Activated CD8-positive, alpha-beta T cell treated with anti-CD3 and anti-CD28 coated beads for 36 hours (primary cell): ENCODE measurements at regions not wholly inside any gene's neighbourhood (a gene's known extent, or its start where the extent isn't known, plus 50 kb on each side); places are given as distances from the start of the nearest gene placed in this dataset.

Experiments
- ATAC-seq: fragments of 200-7000 bp; cut with Tn5 transposase; one replicate; pipeline ENCODE4 v1.10.0; 2021; ENCODE audit warnings: mild to moderate bottlenecking, moderate library complexity
- CTCF ChIA-PET: fragments of 350-600 bp; sonication (Branson Sonifier 250); formaldehyde crosslinking; loops from one replicate; lab custom pipeline; 2021; ENCODE audit warnings: antibody characterized with exemption; lab: Charles Lee
- POLR2A ChIA-PET: fragments of 350-600 bp; sonication (Branson Sonifier 250); formaldehyde crosslinking; loops from one replicate; lab custom pipeline; 2021; ENCODE audit warnings: antibody characterized with exemption; lab: Charles Lee
- DNase-seq: peaks from one replicate; pipeline ENCODE4 v3.0.0-alpha.2; 2020
- H3K27ac Mint-ChIP-seq: one replicate; pipeline ENCODE4 v1.8.0; 2021; ENCODE audit warnings: mild to moderate bottlenecking, mixed read lengths
- H3K27me3 Mint-ChIP-seq: one replicate; pipeline ENCODE4 v1.8.0; 2021; ENCODE audit warnings: mixed read lengths
- H3K36me3 Mint-ChIP-seq: one replicate; pipeline ENCODE4 v1.8.0; 2021; ENCODE audit warnings: low read depth, mixed read lengths
- H3K4me1 Mint-ChIP-seq: one replicate; pipeline ENCODE4 v1.8.0; 2021; ENCODE audit warnings: low read depth, mixed read lengths
- H3K4me3 Mint-ChIP-seq: one replicate; pipeline ENCODE4 v1.8.0; 2021; ENCODE audit warnings: mild to moderate bottlenecking, moderate library complexity, mixed read lengths
- H3K9me3 Mint-ChIP-seq: one replicate; pipeline ENCODE4 v1.8.0; 2021; ENCODE audit warnings: mixed read lengths
- CTCF ChIP-seq: fragments of 200-600 bp; IDR thresholded peaks from one replicate; pipeline ENCODE4 v1.8.0; 2022; ENCODE audit warnings: antibody characterized with exemption, mild to moderate bottlenecking
- intact Hi-C: fragments of 100-400 bp; cut with micrococcal nuclease; formaldehyde crosslinking; loops from one replicate; pipeline ENCODE4 v1.10.0; 2022

DNA sequence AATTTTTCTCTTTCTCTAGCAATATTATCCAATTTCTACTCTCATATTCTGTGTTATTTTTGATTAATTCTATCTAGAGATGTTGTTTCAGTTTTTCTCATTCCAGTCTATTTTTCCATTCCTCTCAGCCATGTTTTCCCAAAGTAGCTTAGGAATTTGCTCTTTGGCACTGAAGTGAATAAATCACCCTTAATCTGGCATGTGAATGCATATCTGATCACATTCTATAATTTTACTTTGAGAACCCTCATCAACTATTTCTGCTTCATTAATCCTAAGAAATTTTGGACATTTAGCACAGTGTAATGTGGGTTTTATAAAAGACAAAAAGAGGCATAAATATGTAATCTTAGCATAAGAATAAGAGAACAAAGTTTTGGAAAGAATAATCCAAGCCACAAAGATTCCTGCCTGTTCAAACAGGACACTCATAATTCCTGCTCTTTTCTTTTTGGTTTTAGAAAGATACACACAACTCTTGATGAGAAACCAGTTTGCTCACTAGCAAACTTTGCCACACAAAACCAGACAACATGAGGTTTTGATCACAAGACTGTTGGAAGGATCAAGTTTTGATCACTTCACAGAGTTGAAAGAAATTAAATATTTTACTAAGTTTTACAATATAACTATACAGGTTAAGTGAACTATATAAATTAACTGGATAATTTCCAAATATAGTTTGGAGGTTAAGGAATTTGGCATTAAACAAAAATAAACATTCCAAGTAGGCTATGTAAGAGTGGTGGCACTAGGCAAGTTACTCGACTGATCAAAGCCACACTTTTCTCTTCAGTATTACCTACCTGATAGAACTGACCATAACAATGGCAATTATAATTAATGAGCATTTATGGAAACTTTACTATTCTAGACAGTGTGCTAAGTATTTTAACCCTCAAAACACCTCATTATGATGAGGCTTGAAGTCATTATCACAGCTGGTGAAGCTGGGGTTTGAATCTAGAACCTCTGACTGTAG lies 226.6 kb upstream of the TMTC1 start:
- Mint-ChIP-seq H3K4me3 (no peak overlapping the region), H3K36me3 (no peaks in the 10 kb centered on the region), H3K27me3 (no peaks in the 10 kb centered on the region), H3K27ac (no peak overlapping the region), H3K9me3 (no peaks in the 10 kb centered on the region), H3K4me1 (no peaks in the 10 kb centered on the region)
- ATAC-seq = no peak
- intact Hi-C loops = no loop called here
- ChIA-PET CTCF (no interaction called here), POLR2A (no interaction called here)
- DNase-seq = no peak
- no peak for TF ChIP-seq CTCF

GRCh38 chr12:30006021-30006420 lies 222.3 kb upstream of the TMTC1 start:
- CTCF ChIA-PET = no interaction called here
- H3K4me3 Mint-ChIP-seq = no peak overlapping the region
- no peak for DNase-seq
- no peak for TF ChIP-seq CTCF
- POLR2A ChIA-PET = no interaction called here
- no peaks in the 10 kb centered on the region for H3K27me3 Mint-ChIP-seq
- H3K9me3 Mint-ChIP-seq = no peaks in the 10 kb centered on the region
- H3K4me1 Mint-ChIP-seq = no peaks in the 10 kb centered on the region
- no peak overlapping the region for H3K27ac Mint-ChIP-seq
- intact Hi-C loops = no loop called here
- no peaks in the 10 kb centered on the region for H3K36me3 Mint-ChIP-seq
- ATAC-seq = no peak

DNA sequence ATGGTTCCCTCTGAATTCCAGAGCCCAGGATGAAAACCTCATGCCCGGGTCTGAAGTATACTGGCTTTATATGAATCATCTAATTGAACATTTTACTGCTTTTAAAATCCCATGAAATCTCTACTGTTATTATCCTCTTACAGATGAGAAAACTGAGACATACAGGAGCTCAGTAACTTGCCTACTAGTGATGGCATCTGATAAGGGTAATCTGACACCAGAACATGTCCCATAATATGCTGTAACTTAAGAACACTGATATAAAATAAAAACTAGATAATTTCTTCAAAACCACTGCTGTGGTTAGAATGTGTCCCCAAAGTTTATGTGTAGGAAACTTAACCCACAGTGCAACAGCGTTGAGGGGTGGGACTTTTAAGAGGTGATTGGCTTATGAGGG lies 219.6 kb upstream of the TMTC1 start:
- Mint-ChIP-seq H3K27ac (no peak overlapping the region), H3K4me1 (no peaks in the 10 kb centered on the region), H3K4me3 (no peak overlapping the region), H3K36me3 (no peaks in the 10 kb centered on the region), H3K9me3 (no peaks in the 10 kb centered on the region), H3K27me3 (no peaks in the 10 kb centered on the region)
- DNase-seq (no peak), ATAC-seq (no peak)
- ChIA-PET CTCF (no interaction called here), POLR2A (no interaction called here)
- intact Hi-C loops = no loop called here
- TF ChIP-seq CTCF = no peak

DNA sequence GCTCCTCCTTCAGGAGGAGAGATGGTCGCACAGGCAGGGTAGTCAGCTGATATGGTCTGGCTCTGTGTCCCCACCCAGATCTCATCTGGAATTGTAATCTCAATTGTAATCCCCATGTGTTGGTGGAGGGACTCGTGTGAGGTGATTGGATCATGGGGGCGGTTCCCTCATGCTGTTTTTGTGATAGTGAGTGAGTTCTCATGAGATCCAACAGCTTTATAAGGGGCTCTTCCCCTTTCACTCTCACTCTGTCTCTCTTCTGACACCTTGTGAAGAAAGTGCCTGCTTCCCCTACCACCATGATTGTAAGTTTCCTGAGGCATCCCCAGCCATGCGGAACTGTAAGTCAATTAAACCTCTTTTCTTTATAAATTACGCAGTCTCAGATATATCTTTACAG lies 218.9 kb upstream of the TMTC1 start:
- no peaks in the 10 kb centered on the region for H3K27me3 Mint-ChIP-seq
- no peak for DNase-seq
- ChIA-PET POLR2A (no interaction called here), CTCF (no interaction called here)
- H3K9me3 Mint-ChIP-seq = no peaks in the 10 kb centered on the region
- H3K36me3 Mint-ChIP-seq = no peaks in the 10 kb centered on the region
- H3K27ac Mint-ChIP-seq = no peak overlapping the region
- no peak overlapping the region for H3K4me3 Mint-ChIP-seq
- TF ChIP-seq CTCF = no peak
- no peaks in the 10 kb centered on the region for H3K4me1 Mint-ChIP-seq
- ATAC-seq = no peak
- intact Hi-C loops = no loop called here

- no peak for TF ChIP-seq CTCF
- ChIA-PET CTCF (no interaction called here), POLR2A (no interaction called here)
- Mint-ChIP-seq H3K4me1 (no peaks in the 10 kb centered on the region), H3K36me3 (no peaks in the 10 kb centered on the region), H3K27ac (no peak overlapping the region), H3K9me3 (no peaks in the 10 kb centered on the region), H3K4me3 (no peak overlapping the region), H3K27me3 (no peaks in the 10 kb centered on the region)
- intact Hi-C loops = no loop called here
- ATAC-seq (no peak), DNase-seq (no peak)
Measured at GRCh38 chr12:30000401-30000800, 216.7 kb upstream of the TMTC1 start.
